Sigmoid colon (tissue), 4 donors: ENCODE measurements at regions not wholly inside any gene's neighbourhood (a gene's known extent, or its start where the extent isn't known, plus 50 kb on each side); places are given as distances from the start of the nearest gene placed in this dataset.

Experiments used
- EP300 ChIP-seq, 4 donors: sonication (generic); formaldehyde crosslinking; IDR thresholded peaks; one replicate each; pipeline ENCODE4 v1.6.1; 2017; ENCODE audit warnings: antibody characterized with exemption in 4 of 4
- POLR2A ChIP-seq, 2 donors: fragments of 450-650 bp; IDR thresholded peaks; one replicate each; pipeline ENCODE4 v1.6.1; 2016; ENCODE audit warnings: antibody characterized with exemption in 2 of 2, mild to moderate bottlenecking in 2 of 2, moderate library complexity in 2 of 2

DNA sequence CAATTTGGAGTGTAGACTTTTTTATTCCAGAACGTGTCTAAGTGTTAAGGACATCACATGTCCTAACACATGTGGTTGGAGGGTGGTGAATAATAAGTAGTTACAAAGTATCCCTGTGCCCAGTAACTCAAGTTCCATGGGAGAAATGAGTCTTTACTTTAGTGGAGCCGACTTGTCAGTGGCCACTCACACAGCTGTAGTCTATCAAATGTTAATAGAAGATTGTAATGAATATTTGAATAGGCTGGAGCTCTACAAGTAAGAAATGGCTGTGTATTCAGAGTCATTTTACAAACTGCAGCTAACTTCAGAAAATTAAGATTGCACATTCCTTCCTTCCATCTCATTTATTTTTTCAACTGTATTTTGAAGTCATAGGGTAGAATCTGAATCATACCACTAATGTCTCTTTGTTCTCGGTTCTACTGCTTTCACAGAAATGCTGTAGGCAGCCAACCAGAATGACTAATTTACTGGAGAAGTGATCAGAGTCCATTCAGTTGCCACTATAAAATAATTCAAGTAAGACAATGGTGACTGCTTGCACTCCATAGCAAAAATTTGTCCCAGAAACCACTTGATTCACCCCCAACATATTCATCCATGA is 394.8 kb downstream of the NR2F1-AS1 start:
- TF ChIP-seq EP300 (IDR thresholded peaks at IDR 0.05) (no peak), POLR2A (IDR thresholded peaks at IDR 0.05) (no peak)
